ENCODE measurements at regions not wholly inside any gene's neighbourhood (a gene's known extent, or its start where the extent isn't known, plus 50 kb on each side); places are given as distances from the start of the nearest gene placed in this dataset.

DNA sequence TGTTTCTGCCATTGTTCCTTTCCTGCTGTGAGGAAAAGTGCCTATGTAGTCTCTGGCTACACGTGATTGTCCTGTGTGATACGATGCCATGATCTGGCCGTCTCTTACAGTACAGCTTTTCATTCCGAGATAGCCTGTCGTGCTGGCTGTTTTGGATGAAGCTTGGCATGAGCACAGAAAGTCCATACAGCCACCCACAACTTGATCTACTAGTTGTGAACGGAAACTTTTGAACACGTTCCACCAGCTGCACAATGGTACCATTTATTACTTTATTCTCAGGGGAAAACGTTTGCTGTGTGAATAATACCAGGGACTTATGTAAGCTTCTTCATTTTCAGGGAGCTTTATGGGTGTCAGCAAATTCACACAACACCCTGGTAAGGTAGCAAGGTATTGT is 217.6 kb upstream of the ANKRD55 start:
- DNase-seq, result no peak

DNA sequence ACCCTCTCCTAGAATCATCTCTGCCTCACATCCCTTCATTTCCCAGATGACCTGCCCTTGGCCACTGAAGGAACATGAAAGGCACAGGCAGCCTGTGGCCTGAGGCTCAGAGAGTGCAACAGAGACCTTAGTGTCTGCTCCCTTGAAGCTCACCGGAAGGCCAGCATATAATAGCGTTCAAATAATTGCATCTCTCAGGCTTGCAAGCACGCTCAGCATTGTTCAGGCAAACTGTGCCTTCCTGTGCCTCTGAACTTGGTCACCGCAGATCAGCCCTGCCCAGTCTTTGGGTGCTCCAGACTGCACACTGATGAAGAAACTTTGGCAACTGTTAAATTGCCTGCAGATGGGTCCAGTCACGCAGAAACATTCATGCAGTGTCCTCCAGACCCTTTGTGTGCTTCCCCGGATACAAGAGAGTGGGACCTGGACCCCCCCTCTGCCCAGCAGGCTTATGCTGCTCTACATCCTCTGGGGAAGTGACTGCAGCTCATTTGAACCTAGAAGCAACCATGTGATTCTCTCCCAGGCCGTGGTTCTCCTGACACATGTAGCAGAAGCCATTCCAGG is 216.0 kb upstream of the ANKRD55 start:
- DNase-seq, result no peak

- DNase-seq, result no peak
These were observed 214.5 kb upstream of the ANKRD55 start for GRCh38 chr5:56447656-56448055.

DNA sequence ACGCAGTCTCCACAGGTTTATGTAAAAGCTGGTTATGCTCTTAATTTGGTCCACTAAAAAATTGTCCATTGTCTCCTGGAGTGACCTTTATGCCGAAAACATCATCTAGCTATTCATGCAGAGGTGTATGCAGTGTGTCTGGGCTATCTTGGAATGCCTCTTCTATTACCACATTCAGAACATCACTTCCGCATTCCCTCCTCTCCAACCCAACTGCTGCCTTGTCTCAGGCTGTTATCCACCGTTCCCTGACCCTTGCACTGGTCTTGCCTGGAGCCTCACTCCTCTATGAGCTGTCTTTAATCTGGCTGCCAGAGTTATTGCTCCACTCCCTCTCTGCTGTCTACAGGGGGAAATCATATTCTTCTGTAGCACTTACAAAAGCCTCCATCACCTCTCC is 214.1 kb upstream of the ANKRD55 start:
- no peak for DNase-seq

- DNase-seq, result no peak
These were observed 213.6 kb upstream of the ANKRD55 start for GRCh38 chr5:56446728-56447127.

- DNase-seq, result no peak
These were observed 210.7 kb upstream of the ANKRD55 start for GRCh38 chr5:56443826-56444225.

GRCh38 chr5:56440871-56441740 is 208.0 kb upstream of the ANKRD55 start:
- no peak for DNase-seq

DNA sequence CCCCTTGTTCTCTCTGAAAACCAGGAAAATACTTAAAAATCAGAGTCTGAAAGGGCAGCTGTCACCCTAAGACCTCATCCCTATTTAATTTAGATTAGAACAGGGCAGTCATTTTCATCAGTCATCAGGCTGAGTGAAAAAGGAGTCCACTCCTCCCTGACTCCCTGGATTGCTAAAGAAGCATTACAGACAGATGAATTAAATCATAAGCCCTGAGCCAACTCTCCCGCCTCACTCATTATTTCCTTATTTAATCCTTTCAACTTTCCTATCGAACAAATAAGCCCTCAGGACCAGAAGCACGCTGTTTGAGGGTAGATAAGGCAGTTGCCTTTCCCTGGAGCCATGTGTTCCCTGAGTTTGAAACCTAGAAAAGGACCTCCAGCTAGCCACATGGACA is 201.9 kb upstream of the ANKRD55 start:
- DNase-seq, result no peak

DNA sequence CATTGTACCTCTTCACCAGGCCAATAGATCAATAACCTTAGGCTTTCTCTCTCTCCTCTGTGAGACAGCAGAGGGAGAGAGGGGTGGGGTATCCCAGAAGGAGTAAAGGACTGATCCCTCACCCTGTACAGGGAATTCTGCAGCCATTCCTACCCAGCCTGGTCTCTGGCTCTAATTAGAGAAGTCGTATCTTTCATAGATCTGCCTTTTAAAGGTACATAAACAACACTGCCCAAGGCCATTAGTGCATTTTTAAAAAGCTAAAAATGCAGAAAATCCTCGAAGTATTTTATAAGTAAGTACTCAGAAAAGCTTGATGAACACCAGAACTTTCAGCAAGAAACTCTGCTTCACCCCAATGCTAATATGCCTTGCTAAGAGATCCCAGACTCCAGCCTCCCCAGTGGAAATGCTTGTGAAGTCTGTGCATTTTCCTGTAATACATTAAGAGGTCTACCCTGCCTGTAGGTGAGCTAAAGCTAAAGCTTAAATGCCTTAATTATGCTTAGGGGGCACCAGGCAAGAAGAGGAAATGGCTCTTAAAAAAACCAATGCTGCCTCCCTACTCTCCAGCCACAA is 200.0 kb upstream of the ANKRD55 start:
- no peak for DNase-seq

DNA sequence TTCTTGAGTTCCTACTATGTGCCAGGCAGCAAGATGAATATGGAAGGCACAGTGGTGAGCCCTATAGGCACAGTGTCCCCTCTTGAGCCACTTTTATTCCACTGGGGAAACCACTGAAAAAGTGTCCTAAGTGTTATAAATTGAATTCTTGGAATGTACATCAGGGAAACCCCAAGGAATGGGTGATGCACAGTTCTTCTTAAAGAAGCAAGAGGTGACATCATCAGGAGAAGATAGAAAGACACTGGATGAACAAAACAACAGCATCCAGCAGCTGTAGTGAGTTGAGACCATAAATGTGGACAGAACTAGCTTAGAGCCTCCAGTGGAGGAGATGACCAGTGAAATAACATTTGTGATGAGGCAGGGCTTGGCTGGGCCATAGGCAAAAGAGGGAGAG is 199.2 kb upstream of the ANKRD55 start:
- no peak for DNase-seq

DNA sequence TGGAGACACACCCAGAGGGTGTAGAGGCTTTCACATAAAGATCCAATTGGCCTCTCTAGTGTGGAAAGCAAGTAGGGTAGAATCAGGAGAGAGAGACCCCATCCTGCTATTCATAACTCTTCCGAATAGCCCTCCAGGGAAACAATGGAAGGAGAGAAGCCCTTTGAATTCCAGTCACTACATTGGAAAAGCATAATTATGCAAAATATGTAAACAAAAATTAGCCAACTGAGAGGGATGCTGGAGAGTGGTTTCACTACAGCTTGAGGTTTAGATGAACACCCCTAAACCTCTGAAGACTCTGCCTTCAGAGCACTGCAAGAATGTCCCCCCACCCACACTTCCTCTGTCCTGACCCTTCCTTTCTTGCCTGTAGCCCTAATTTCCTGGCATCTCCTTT is 197.3 kb upstream of the ANKRD55 start:
- no peak for DNase-seq

DNA sequence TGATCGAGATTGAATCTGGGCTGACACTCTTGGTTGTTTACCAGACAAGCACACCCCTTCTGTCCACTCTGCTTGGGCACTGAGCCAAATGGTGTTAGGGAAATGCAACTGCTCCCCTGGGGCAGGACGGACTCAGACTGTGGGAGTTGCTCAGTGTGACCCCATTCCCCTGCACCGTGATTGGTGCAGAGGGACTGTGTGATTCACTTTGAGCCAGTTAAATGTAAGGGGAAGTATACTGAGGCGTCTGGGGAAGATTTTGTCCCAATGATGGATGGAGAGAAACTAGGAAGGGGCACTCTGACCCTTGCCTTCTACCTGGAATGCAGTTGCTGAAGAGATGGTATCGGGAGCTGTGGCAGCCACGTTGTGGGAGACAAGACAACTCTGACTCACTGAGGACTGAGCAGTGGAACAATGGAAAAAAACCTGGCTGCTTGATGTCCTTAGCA is 196.0 kb upstream of the ANKRD55 start:
- no peak for DNase-seq

DNA sequence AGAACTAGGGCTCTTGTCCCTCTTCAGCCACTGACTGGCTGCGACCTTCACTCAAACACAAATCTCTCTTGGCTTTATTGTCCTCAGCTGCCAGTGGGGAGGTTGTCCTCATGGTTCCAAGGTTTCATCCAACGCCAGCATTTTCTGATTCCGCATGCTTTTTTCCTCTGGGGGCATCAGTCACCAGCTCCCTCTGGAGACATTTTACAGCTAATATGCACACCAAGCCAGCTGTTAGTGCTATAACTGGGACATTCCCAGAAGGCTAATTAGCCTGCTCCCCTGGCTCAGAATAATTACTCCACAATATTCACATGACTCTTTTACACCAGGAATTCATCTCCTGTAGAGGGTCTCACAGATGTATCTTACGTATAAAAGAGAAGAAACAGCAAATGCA is 193.6 kb upstream of the ANKRD55 start:
- no peak for DNase-seq

DNA sequence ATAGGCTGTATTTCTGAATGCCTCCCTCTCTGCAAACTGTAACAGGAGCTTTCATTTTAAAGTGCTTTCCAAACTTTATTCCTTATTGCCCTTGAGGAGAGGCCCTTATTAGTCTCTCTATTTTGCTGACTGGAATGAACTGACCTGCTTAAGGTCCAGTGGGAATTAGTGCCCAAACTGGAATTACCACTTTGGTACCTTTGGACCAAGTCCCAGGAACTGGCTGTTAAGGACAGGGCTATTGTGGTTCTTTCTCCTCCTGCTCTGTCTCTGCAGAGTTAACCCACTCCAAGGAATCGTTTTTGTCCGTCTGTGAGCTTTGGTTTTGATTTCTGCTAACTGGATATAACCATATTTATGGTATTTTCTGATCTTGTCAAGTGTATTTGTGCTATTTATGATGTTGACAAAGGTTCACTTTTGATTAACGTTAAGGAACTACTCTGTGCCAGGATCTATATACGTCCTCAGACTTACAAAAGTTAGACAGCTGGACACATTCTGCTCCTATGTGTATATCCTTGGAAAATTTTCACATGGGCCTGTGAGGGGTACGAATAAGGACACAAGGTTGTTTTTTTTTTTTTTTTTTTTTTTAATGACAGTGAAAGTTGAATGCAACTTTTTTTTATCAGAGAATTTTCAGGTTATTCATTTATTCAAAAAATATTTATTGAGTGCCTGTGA is 189.1 kb upstream of the ANKRD55 start:
- no peak for DNase-seq

GRCh38 chr5:56421246-56422075 is 188.3 kb upstream of the ANKRD55 start:
- no peak for DNase-seq

- DNase-seq, result no peak
These were observed 187.2 kb upstream of the ANKRD55 start for GRCh38 chr5:56420323-56420722.

DNA sequence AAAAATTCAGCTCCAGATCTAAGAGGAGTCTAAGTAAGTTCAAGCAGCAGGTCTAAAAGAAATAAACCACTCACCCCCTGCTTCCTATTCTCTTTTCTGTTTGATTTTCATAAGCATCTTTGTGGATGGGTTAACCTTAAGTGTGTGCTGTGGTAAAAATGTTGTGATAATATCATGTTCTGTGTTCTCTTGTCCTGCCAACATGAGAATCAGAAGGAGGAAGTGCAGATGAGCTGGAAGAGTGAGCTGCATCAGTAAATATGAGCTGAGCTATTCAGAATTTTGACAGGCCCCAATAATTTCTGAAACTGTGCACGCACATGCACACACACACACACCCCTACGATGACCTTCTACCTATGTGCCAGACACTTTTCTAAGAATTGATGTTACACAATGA is 186.5 kb upstream of the ANKRD55 start:
- no peak for DNase-seq

- no peak for DNase-seq
These were observed 182.2 kb upstream of the ANKRD55 start for GRCh38 chr5:56415356-56415765.

GRCh38 chr5:56414066-56414465 is 180.9 kb upstream of the ANKRD55 start:
- no peak for DNase-seq

DNA sequence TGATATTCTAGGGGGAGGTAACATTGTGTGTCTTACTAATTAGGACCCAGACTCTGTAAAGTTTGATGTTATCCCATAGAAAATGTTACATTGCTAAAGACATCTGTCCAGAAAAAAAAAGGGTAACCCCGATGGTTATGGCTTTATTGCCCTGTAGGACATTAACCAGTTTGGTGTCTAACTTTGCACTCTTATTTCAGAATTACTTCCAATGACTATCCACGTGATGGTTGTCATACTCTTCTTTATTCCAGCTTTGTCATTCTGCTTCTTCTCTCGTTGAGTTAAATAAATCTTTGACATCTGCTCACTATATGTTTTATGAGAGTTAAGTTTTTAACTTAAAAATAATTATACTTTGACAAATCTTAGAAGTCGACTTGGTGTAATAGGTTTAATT is 180.4 kb upstream of the ANKRD55 start:
- DNase-seq, result no peak

GRCh38 chr5:56412601-56413379 is 179.7 kb upstream of the ANKRD55 start:
- DNase-seq, result no peak

DNA sequence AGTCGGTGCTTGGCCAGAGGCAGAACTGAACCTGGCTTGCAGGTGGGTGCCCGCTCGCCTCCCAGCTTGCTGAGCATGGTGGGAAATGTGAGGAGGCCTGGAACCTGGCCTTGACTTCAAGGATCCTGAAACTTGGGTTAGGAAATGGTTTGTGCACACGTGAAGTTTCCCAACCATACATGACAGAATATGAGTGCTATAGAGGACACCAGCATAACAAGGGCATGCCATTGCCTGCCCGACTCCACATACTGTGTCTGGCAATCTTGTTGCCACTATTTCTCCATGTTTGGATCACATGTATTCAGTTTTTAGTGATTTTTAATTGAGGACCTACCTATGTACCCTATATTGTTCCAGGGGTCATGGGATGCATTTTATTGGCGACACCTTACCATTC is 177.6 kb upstream of the ANKRD55 start:
- no peak for DNase-seq
